HepG2 (cell line): ENCODE measurements at regions not wholly inside any gene's neighbourhood (a gene's known extent, or its start where the extent isn't known, plus 50 kb on each side); places are given as distances from the start of the nearest gene placed in this dataset.

Experiments used
- ATAC-seq: fragments of 200-7000 bp; cut with Tn5 transposase; 3 replicates; pipeline ENCODE4 v1.9.1; 2020; ENCODE audit warnings: mild to moderate bottlenecking, moderate library complexity
- BruUV-seq: library from RNA; stranded (reverse); fragments of 400-500 nt; replicated peaks from 2 replicates; lab custom pipeline; 2021; lab: Mats Ljungman, UMichigan
- CTCF ChIA-PET: fragments of 300-600 bp; formaldehyde crosslinking; extraction: SDS; loops from one replicate; lab custom pipeline; 2021; ENCODE audit warnings: low total read pairs, inconsistent platforms, low intra/inter-chr PET ratio; lab: Yijun Ruan, JAX
- POLR2A ChIA-PET: fragments of 350-600 bp; sonication (Branson Sonifier 250); formaldehyde crosslinking; loops from one replicate; lab custom pipeline; 2020; ENCODE audit warnings: antibody characterized with exemption, inconsistent platforms; lab: Yijun Ruan, JAX
- DNase-seq: peaks from one replicate; pipeline ENCODE4 v3.0.0-alpha.2; 2015; ENCODE audit warnings: low spot score
- FAIRE-seq: peaks from 3 replicates; lab custom pipeline; 2011; peaks lifted over from hg19 to GRCh38; lab: Jason Lieb, UNC
- H2AFZ ChIP-seq: one replicate; pipeline ENCODE4 v1.6.1; 2011; ENCODE audit warnings: low read length, inconsistent platforms
- H3K27ac ChIP-seq: fragments of 300-600 bp; 3 replicates; pipeline ENCODE4 v1.8.0; 2011; ENCODE audit warnings: mixed run types, mild to moderate bottlenecking, mixed read lengths, low read length, inconsistent platforms; ENCODE audit not compliant: insufficient read depth; ENCODE audit errors: extremely low read length
- H3K27me3 ChIP-seq, 2 experiments: fragments of 200-600 bp in 1 of 2; 2 replicates in 1 of 2; 3 replicates in 1 of 2; pipeline versions ENCODE4 v1.6.0 to v1.8.0; 2011; ENCODE audit warnings: low read length in 2 of 2, mild to moderate bottlenecking in 2 of 2, moderate library complexity in 2 of 2, inconsistent platforms in 1 of 2; ENCODE audit not compliant: insufficient read depth in 2 of 2, control insufficient read depth in 1 of 2
- H3K36me3 ChIP-seq, 2 experiments: fragments of 200-600 bp in 1 of 2; replicated peaks in 1 of 2; 2 replicates in 1 of 2; 3 replicates in 1 of 2; pipeline versions ENCODE4 v1.5.1 to v1.8.0; 2011; ENCODE audit warnings: low read length in 2 of 2, inconsistent platforms in 1 of 2; ENCODE audit not compliant: insufficient read depth in 2 of 2, control insufficient read depth in 1 of 2
- H3K4me1 ChIP-seq: 2 replicates; pipeline ENCODE4 v1.5.1; 2012; ENCODE audit warnings: low read length, inconsistent platforms; ENCODE audit not compliant: insufficient read depth
- H3K4me2 ChIP-seq: 2 replicates; pipeline ENCODE4 v1.6.0; 2011; ENCODE audit warnings: low read depth, low read length, inconsistent platforms
- H3K4me3 ChIP-seq, 3 experiments: fragments of 200-600 bp in 1 of 3; sonication (generic), shearing (Covaris generic) in 1 of 3; replicated peaks in 1 of 3; 2 replicates each; pipeline ENCODE4 v1.5.1; 2011 to 2016; ENCODE audit warnings: low read length in 3 of 3, inconsistent platforms in 2 of 3, low read depth in 2 of 3, mild to moderate bottlenecking in 2 of 3, control low read depth in 1 of 3, mixed read lengths in 1 of 3; ENCODE audit not compliant: insufficient read depth in 1 of 3
- H3K79me2 ChIP-seq: one replicate; pipeline ENCODE4 v1.6.1; 2011; ENCODE audit warnings: low read length, inconsistent platforms; ENCODE audit not compliant: insufficient read depth
- H3K9ac ChIP-seq: 2 replicates; pipeline ENCODE4 v1.6.0; 2011; ENCODE audit warnings: mild to moderate bottlenecking, low read depth, low read length, inconsistent platforms; ENCODE audit not compliant: insufficient read depth
- H3K9me3 ChIP-seq: 2 replicates; pipeline ENCODE4 v1.5.1; 2012; ENCODE audit warnings: mild to moderate bottlenecking, low read length
- H4K20me1 ChIP-seq: 2 replicates; pipeline ENCODE4 v1.6.0; 2011; ENCODE audit warnings: inconsistent platforms, mild to moderate bottlenecking, low read length, moderate library complexity; ENCODE audit not compliant: insufficient read depth
- ATM ChIP-seq: fragments of 450-650 bp; IDR thresholded peaks from 2 replicates; pipeline ENCODE4 v1.7.1; 2017; ENCODE audit warnings: mild to moderate bottlenecking, borderline replicate concordance
- BHLHE40 ChIP-seq: IDR thresholded peaks from 2 replicates; pipeline ENCODE4 v1.6.1; 2011; ENCODE audit warnings: low read length, improper control_type of control experiment
- GMEB2 ChIP-seq: IDR thresholded peaks from 2 replicates; pipeline ENCODE4 v1.6.1; 2016; ENCODE audit warnings: missing biosample characterization, missing genetic modification reagents, low read depth
- KDM4B ChIP-seq: sonication (generic); formaldehyde crosslinking; IDR thresholded peaks from 2 replicates; pipeline ENCODE4 v1.4.0; 2020; ENCODE audit warnings: missing genetic modification reagents
- KDM6A ChIP-seq: IDR thresholded peaks from 2 replicates; pipeline ENCODE4 v1.6.1; 2016; ENCODE audit warnings: low read depth
- MEF2D ChIP-seq: sonication (generic); formaldehyde crosslinking; IDR thresholded peaks from 2 replicates; pipeline ENCODE4 v1.5.1; 2020; ENCODE audit warnings: mild to moderate bottlenecking, missing genetic modification reagents
- NPAS2 ChIP-seq: sonication (generic); formaldehyde crosslinking; IDR thresholded peaks from 2 replicates; pipeline ENCODE4 v1.8.0; 2022; ENCODE audit warnings: mild to moderate bottlenecking, missing genetic modification reagents, borderline replicate concordance
- PBX3 ChIP-seq: sonication (generic); formaldehyde crosslinking; IDR thresholded peaks from 2 replicates; pipeline ENCODE4 v1.8.1; 2023; ENCODE audit warnings: missing genetic modification reagents, inconsistent platforms, borderline replicate concordance
- ZBED4 ChIP-seq: sonication (generic); formaldehyde crosslinking; IDR thresholded peaks from 2 replicates; pipeline ENCODE4 v1.4.0; 2020; ENCODE audit warnings: missing genetic modification reagents, borderline replicate concordance
- ZNF383 ChIP-seq: sonication (generic); formaldehyde crosslinking; IDR thresholded peaks from 2 replicates; pipeline ENCODE4 v1.4.0; 2020; ENCODE audit warnings: missing genetic modification reagents, mild to moderate bottlenecking, borderline replicate concordance
- ZUFSP ChIP-seq: sonication (generic); formaldehyde crosslinking; IDR thresholded peaks from 2 replicates; pipeline ENCODE4 v1.9.0; 2021; ENCODE audit warnings: missing genetic modification reagents, mild to moderate bottlenecking, borderline replicate concordance
- WGBS: methylation state at CpG from one replicate; pipeline ENCODE4 v1.1.6; 2017; ENCODE audit warnings: low lambda C conversion rate; 5-methylcytosine and 5-hydroxymethylcytosine counted together
- in situ Hi-C: cut with HindIII; loops from 2 replicates; pipeline ENCODE4 v1.10.0; 2017; ENCODE audit warnings: low pct_unique_long_range_greater_than_20kb; ENCODE audit not compliant: extremely low pct_ligation_motif_present
- intact Hi-C: fragments of 100-400 bp; cut with micrococcal nuclease; formaldehyde crosslinking; loops from one replicate; pipeline ENCODE4 v1.10.0; 2022; ENCODE audit not compliant: unreplicated experiment

GRCh38 chr1:232579958-232580941 lies 49.7 kb downstream of the SIPA1L2 start:
- no peaks in the 10 kb centered on the region for H3K4me1 ChIP-seq
- no peak for TF ChIP-seq ZUFSP
- TF ChIP-seq KDM6A: no peak
- TF ChIP-seq ATM: no peak
- TF ChIP-seq MEF2D (CRISPR knock-in tag): no peak
- TF ChIP-seq PBX3 (CRISPR knock-in tag): no peak
- no peak for TF ChIP-seq ZNF383 (CRISPR knock-in tag)
- no peak for TF ChIP-seq ZBED4 (CRISPR knock-in tag)
- no peak for TF ChIP-seq BHLHE40
- TF ChIP-seq GMEB2 (CRISPR knock-in tag): no peak
- no peak for TF ChIP-seq KDM4B
- TF ChIP-seq NPAS2: no peak
- H3K36me3 ChIP-seq: no peaks in the 10 kb centered on the region
- no TSS peak for BruUV-seq
- WGBS: 20% methylated on average over 3 of the region's 3 CpGs
- no peak overlapping the region for H3K4me2 ChIP-seq
- no peaks in the 10 kb centered on the region for H3K79me2 ChIP-seq
- H3K9ac ChIP-seq: no peak overlapping the region
- POLR2A ChIA-PET: no interaction called here
- ATAC-seq (no peak), FAIRE-seq (no peak), DNase-seq (no peak)
- intact Hi-C loops (no loop called here), in situ Hi-C loops (no loop called here)
- H3K9me3 ChIP-seq: no peaks in the 10 kb centered on the region
- CTCF ChIA-PET: no interaction called here
- H2AFZ ChIP-seq: no peak overlapping the region
- no peaks in the 10 kb centered on the region for H4K20me1 ChIP-seq
- 0 out of 5 replicates have a peak, but pooled peaks cover 0 to 2% of the 10 kb centered on the region in 2 experiments for H3K27me3 ChIP-seq
- no peak overlapping the region for H3K4me3 ChIP-seq
- no peak overlapping the region for H3K27ac ChIP-seq
